Panc1 (cell line): ENCODE measurements at regions not wholly inside any gene's neighbourhood (a gene's known extent, or its start where the extent isn't known, plus 50 kb on each side); places are given as distances from the start of the nearest gene placed in this dataset.

Experiments used
- ATAC-seq: fragments of 200-7000 bp; cut with Tn5 transposase; 2 replicates; pipeline ENCODE4 v1.9.1; 2020; ENCODE audit warnings: mild to moderate bottlenecking, moderate library complexity
- BruUV-seq: library from RNA; stranded (reverse); fragments of 400-500 nt; replicated peaks from 2 replicates; lab custom pipeline; 2021; lab: Mats Ljungman, UMichigan
- CTCF ChIA-PET: fragments of 300-600 bp; sonication (Branson Sonifier 250); formaldehyde crosslinking; loops from one replicate; lab custom pipeline; 2022; ENCODE audit warnings: antibody characterized with exemption; lab: Charles Lee
- POLR2A ChIA-PET: fragments of 300-600 bp; sonication (Branson Sonifier 250); formaldehyde crosslinking; loops from one replicate; lab custom pipeline; 2022; ENCODE audit warnings: antibody characterized with exemption; lab: Charles Lee
- DNase-seq: peaks from one replicate; pipeline ENCODE4 v3.0.0-alpha.2; 2010; ENCODE audit warnings: low read depth, low spot score
- H3K27ac ChIP-seq: 2 replicates; pipeline ENCODE4 v1.5.1; 2011; ENCODE audit warnings: mild to moderate bottlenecking, low read length, inconsistent platforms
- H3K27me3 ChIP-seq: fragments of 200-500 bp; sonication (Bioruptor generic); 2 replicates; pipeline ENCODE4 v1.6.0; 2014; ENCODE audit warnings: low read length, inconsistent platforms; ENCODE audit not compliant: control insufficient read depth, insufficient read depth
- H3K36me3 ChIP-seq: fragments of 200-500 bp; sonication (Bioruptor generic); 2 replicates; pipeline ENCODE4 v1.5.1; 2014; ENCODE audit warnings: inconsistent platforms, mild to moderate bottlenecking, low read length, moderate library complexity; ENCODE audit not compliant: control insufficient read depth, insufficient read depth
- H3K4me1 ChIP-seq: 2 replicates; pipeline ENCODE4 v1.5.1; 2011; ENCODE audit warnings: inconsistent platforms, mild to moderate bottlenecking, low read length, moderate library complexity; ENCODE audit not compliant: control insufficient read depth, insufficient read depth
- H3K4me3 ChIP-seq, 2 experiments: 2 replicates each; pipeline ENCODE4 v1.5.1; 2011 to 2012; ENCODE audit warnings: low read depth in 2 of 2, low read length in 2 of 2, mild to moderate bottlenecking in 2 of 2, inconsistent platforms in 1 of 2, moderate library complexity in 1 of 2
- H3K9me3 ChIP-seq: fragments of 200-500 bp; sonication (Bioruptor generic); 2 replicates; pipeline ENCODE4 v1.5.1; 2014; ENCODE audit warnings: low read depth, mild to moderate bottlenecking, inconsistent platforms, low read length, moderate library complexity; ENCODE audit not compliant: control insufficient read depth, insufficient read depth
- POLR2AphosphoS5 ChIP-seq: IDR thresholded peaks from 2 replicates; pipeline ENCODE4 v1.6.1; 2012; ENCODE audit warnings: mild to moderate bottlenecking, low read depth, low read length, moderate library complexity
- REST ChIP-seq, 2 experiments: IDR thresholded peaks; 2 replicates each; pipeline ENCODE4 v1.6.1; 2011 to 2012; ENCODE audit warnings: low read depth in 2 of 2, control low read depth in 1 of 2, low read length in 1 of 2, mild to moderate bottlenecking in 1 of 2, moderate library complexity in 1 of 2; ENCODE audit not compliant: insufficient read depth in 1 of 2
- SIN3A ChIP-seq: IDR thresholded peaks from 2 replicates; pipeline ENCODE4 v1.6.1; 2012; ENCODE audit warnings: low read depth, mild to moderate bottlenecking, low read length, moderate library complexity, borderline replicate concordance; ENCODE audit not compliant: insufficient read depth
- TCF7L2 ChIP-seq: IDR thresholded peaks from 2 replicates; pipeline ENCODE4 v1.6.1; 2011; ENCODE audit warnings: mild to moderate bottlenecking, low read depth, low read length, inconsistent platforms
- in situ Hi-C: cut with HindIII; loops from 2 replicates; pipeline ENCODE4 v1.10.0; 2016; ENCODE audit warnings: low sequenced_read_pairs, low pct_unique_long_range_greater_than_20kb
- intact Hi-C: fragments of 100-400 bp; cut with micrococcal nuclease; formaldehyde crosslinking; loops from one replicate; pipeline ENCODE4 v1.10.0; 2022; ENCODE audit not compliant: unreplicated experiment
- TF ChIP-seq, protein P1 (sequence below): fragments of 450-650 bp; IDR thresholded peaks from 2 replicates; pipeline ENCODE4 v1.5.1; 2017; ENCODE audit warnings: mild to moderate bottlenecking

- Histone ChIP-seq H3K27me3 (no peaks in the 10 kb centered on the region), H3K9me3 (no peaks in the 10 kb centered on the region), H3K4me3 (no peak overlapping the region), H3K27ac (no peak overlapping the region), H3K36me3 (no peaks in the 10 kb centered on the region), H3K4me1 (no peaks in the 10 kb centered on the region)
- POLR2A ChIA-PET = no interaction called here
- in situ Hi-C loops = no loop called here
- BruUV-seq = no TSS peak
- no peak for ATAC-seq
- no peak for DNase-seq
- intact Hi-C loops = no loop called here
- CTCF ChIA-PET = no interaction called here
- TF ChIP-seq REST (IDR thresholded peaks at IDR 0.05; ENCODE audit: insufficient read depth in 1 of 2, low read depth in 2 of 2, low read length in 1 of 2) = no peak
- no peak for TF ChIP-seq SIN3A
- TF ChIP-seq POLR2AphosphoS5 = no peak
- TF ChIP-seq TCF7L2 = no peak
- TF ChIP-seq, protein P1, sequence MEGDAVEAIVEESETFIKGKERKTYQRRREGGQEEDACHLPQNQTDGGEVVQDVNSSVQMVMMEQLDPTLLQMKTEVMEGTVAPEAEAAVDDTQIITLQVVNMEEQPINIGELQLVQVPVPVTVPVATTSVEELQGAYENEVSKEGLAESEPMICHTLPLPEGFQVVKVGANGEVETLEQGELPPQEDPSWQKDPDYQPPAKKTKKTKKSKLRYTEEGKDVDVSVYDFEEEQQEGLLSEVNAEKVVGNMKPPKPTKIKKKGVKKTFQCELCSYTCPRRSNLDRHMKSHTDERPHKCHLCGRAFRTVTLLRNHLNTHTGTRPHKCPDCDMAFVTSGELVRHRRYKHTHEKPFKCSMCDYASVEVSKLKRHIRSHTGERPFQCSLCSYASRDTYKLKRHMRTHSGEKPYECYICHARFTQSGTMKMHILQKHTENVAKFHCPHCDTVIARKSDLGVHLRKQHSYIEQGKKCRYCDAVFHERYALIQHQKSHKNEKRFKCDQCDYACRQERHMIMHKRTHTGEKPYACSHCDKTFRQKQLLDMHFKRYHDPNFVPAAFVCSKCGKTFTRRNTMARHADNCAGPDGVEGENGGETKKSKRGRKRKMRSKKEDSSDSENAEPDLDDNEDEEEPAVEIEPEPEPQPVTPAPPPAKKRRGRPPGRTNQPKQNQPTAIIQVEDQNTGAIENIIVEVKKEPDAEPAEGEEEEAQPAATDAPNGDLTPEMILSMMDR = no peak
These were observed 528.1 kb upstream of the FZD8 start for GRCh38 chr10:36170142-36170719.

- ChIA-PET POLR2A (no interaction called here), CTCF (no interaction called here)
- intact Hi-C loops = no loop called here
These were observed 526.7 kb upstream of the FZD8 start for GRCh38 chr10:36168777-36169176.

More at GRCh38 chr10:36168777-36169176, 526.7 kb upstream of the FZD8 start:
- no peak for ATAC-seq
- H3K4me3 ChIP-seq = no peak overlapping the region
- DNase-seq = no peak
- H3K27ac ChIP-seq = no peak overlapping the region
- no peaks in the 10 kb centered on the region for H3K9me3 ChIP-seq
- TF ChIP-seq REST (IDR thresholded peaks at IDR 0.05; ENCODE audit: insufficient read depth in 1 of 2, low read depth in 2 of 2, low read length in 1 of 2) = no peak
- no peak for TF ChIP-seq POLR2AphosphoS5
- in situ Hi-C loops = no loop called here
- H3K36me3 ChIP-seq = no peaks in the 10 kb centered on the region
- no peaks in the 10 kb centered on the region for H3K4me1 ChIP-seq
- no peaks in the 10 kb centered on the region for H3K27me3 ChIP-seq
- BruUV-seq = no TSS peak
